Globus pallidus (tissue), 1 donor: ENCODE measurements at regions not wholly inside any gene's neighbourhood (a gene's known extent, or its start where the extent isn't known, plus 50 kb on each side); places are given as distances from the start of the nearest gene placed in this dataset.

Experiments used
- DNase-seq: peaks from one replicate; pipeline ENCODE4 v3.0.0-alpha.2; 2015; ENCODE audit warnings: low spot score

DNA sequence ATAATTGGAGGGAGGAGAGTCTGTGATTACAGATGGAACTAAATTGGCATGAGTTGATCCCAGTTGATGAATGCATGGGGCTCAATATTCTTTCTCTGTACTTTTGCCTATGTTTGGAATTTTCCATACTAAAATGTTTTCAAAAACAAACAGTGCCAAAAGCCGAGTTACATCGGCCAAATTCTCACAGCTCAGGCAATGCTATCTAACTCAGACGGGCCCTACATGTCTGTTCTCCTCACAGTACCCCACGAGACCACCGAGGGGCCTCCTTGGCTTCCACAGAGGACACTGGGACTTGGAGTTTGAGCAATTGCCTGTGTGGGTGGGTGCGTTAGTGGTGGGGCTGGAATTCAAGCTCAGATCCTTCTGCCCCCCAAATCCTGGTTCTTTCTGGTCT lies 413.2 kb downstream of the CDH26 start:
- DNase-seq = no peak

DNA sequence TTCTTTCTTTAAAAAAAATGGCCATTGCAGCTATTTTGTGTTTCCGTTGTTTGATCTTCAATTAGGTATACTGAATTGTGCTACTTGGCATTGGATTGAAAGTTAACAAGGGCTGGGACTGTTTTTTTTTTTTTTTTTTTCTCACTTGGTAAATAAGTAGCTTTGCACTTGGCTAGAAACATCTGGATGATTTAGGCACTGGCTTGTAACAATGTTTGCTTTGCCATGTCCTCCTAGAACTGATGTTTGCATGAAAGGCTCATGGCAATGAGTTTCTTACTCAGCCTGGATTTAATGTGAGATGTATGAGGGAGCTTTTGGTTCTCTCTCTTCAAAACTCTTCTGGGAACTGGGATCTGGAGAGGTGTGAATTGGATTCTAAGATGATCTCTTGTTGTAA lies 414.1 kb downstream of the CDH26 start:
- DNase-seq = no peak

DNA sequence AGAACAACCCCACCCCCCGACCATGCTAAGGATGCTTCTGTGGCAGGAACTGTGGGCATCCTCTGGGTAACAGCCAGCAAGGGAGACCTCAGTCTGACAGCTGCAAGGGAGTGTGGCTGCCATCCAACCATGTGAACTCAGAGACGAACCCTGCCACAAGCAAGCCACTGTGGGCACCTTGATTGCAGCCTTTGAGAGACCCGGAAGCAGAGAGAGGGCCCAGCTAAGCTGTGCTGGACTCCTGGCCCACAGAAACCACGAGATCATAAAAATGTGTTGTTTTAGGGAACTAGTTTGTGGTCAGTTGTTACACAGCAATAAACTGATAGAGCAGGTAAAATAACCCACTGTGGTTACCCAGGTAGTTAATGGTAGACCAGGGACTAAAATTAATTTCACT lies 414.6 kb downstream of the CDH26 start:
- DNase-seq = no peak

DNA sequence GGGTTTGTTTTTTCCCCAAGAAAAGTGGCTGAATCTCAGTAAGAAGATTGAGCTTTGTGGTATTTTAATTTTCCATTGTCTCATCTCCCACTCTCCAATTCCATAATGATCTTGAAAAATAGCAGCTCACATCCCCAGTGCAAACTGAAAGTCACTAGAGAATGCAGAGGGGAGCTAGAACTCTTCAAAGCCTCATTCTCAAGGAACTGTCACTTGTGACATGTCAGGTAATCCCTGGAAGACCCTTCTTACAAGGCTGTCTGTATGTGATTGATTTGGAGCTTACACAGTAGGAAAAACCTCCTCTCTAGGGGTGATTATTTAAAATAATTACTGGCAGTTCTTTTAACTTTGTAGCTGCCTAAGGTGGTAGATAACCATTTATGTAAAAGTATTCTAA lies 420.4 kb downstream of the CDH26 start:
- DNase-seq = no peak

DNA sequence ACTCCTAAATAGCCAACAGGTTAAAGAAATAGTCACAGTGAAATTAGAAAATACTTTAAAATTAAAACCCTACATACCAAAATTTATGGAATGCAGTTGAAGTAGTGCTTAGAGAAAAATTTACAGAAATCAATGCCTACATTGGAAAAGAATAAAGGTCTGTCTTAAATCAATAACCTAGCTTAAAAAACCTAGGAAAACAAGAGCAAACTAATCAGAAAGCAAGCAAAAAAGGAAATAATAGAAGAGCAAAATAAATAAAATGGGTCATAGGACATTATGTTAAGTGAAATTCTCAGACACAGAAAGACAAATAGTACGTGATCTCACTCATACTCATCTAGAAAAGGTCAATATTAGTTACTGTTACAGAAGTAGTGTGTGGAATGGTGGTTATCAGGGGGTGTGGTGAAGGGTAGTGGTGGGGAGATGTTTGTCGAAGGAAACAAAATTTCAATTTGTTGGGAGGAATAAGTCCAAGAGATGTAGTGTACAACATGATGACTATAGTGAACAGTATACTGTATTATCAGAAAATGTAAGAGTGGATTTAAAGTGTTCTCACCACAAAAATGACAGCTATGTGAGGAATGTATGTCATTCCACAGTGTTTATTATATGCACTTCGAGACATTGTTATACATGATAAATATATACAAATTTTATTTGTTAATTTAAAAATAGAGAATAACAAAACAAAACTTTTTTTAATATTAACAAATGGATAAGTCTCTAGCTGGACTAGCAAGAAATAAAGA lies 423.6 kb downstream of the CDH26 start:
- no peak for DNase-seq

DNA sequence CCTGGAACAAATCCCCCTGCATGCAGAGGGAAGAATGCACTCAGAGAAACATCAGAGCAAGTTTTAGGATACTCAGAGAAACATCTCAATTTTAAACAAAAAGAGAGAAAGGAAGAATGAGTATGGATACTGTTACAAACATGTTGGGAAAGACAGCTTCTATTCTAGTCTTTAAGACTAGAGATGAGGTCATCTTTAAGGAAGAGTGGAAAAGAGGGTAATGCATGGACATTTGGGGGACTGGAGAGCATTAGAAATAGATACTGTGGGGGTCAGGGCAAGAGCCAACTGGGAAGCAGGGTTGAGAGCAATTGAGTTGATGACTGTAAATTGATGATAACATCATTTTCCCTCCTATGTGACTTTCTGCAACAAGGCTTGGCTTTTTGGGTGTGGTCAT lies 431.2 kb downstream of the CDH26 start:
- DNase-seq = no peak

DNA sequence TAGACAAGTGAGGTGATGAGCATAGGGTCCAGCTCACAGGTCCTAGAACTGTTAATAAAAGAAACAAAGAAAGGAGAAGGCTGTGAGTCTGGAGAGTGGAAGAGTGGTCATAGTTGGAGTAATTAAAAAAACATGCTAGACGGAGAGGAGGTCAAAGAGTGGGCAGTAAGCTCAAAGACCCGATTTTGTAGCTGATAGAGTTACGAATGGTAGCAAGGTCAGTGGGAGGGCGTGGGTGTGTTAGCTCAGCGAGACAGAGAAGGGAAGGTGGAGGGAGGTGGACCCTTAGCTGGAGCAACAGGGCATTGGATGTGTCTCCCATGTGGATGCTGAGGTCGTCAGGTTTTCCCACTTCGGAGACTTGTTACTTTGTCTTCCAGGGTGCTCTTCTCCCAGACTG lies 431.7 kb downstream of the CDH26 start:
- no peak for DNase-seq

DNA sequence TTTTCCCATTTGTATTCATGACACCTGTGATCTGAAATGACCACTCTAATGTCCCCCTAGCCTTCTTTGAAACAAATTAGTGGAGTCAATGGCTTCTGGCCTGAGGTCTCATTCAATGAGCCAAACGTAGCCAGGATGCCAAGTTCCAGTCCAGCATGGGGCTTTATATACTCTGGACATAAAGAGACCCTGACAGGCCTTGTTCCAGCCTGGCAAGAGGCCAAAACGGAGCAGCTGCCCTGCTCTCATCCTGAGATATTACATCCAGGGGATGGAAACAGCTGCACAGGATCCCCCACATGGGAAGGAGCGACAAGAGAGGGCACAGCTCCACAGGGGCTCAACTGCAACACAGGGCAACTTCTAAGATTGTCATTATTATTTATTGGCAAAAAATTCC lies 437.8 kb downstream of the CDH26 start:
- DNase-seq = no peak

DNA sequence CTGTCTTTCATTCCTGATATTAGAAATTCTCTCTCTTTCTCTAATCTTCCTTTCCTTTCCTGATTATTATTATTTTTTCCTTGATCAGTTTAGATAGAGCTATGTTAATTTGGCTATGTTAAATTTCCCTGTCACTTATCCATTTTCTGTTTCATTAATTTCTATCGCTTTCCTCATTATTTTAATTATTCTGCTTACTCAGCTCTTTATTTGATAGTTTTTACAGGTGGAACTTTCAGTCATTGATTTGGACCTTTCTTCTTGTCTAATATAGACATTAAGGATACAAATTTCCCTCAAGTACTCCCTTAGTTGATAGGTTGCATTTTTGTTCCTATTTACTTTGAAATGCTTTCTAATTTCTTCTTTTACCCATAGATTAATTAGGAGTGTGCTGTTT lies 442.3 kb downstream of the CDH26 start:
- DNase-seq = no peak

DNA sequence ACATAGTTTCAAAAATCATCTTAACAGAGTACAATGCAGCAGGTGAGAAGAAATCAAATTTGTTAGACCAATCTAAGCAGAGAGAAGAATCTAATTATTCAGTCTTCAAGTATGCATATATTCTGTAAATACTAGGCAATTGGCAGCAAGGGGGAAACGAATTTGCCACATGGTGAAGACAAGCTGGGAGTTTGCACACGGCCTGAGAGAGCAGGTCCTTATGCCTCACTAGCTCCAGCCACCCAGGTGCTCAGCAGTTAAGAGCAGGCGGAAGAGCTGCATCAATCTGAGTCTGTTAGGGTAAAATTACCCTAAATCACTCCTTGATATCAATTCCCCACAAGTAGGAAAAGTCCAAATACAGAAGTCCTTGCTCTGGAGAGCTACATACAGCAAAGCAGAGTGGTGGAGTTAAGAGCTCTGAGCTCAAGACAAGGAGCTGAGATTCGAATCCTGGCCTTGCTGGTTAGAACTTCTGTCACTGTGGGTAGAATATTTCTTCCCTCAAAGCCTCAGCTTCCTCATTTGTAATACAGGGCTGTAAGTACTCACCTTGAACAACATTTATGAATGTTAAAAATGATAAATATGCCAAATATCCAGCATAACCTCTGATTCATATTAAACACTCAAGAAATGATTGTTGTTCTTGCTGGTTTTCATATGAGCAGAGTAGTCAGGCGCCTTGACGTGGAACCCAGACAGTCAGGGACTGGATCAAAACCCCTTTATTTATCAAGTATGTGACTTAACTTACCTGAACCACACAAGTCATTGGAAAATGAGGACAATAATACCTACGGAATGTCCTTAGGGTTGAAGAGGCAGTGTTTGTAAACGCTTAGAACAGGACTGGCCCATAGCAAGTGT lies 444.2 kb downstream of the CDH26 start:
- DNase-seq = no peak

DNA sequence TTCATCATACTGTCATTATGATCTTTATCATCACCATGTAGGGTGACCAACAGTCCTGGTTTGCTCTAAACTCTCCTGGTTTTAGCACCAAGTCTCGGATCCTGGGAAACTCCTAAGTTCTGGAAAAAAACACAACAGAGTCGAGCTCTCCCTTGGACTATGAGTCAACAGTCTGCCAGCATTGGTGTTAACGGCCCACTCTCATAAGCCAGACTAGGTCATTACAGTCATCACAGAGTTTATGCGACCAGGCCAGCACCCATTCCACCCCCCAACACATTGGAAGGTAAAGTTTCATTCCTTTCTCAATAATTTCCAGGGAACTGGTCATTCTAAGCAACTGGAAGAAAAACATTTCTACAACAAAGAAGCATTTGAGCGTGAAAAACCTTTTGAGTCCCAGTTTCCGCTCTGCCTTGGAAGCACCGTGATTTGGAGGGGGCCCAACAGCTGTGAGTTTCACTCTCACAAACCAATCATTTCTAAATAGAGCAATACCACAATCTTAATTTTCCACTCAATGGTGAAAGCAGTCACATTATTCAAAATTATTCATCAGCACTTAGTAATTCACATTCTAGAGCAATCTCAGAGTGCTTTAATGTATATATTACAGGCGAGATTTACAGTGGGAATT lies 445.0 kb downstream of the CDH26 start:
- peak; percentile 5 for DNase-seq

DNA sequence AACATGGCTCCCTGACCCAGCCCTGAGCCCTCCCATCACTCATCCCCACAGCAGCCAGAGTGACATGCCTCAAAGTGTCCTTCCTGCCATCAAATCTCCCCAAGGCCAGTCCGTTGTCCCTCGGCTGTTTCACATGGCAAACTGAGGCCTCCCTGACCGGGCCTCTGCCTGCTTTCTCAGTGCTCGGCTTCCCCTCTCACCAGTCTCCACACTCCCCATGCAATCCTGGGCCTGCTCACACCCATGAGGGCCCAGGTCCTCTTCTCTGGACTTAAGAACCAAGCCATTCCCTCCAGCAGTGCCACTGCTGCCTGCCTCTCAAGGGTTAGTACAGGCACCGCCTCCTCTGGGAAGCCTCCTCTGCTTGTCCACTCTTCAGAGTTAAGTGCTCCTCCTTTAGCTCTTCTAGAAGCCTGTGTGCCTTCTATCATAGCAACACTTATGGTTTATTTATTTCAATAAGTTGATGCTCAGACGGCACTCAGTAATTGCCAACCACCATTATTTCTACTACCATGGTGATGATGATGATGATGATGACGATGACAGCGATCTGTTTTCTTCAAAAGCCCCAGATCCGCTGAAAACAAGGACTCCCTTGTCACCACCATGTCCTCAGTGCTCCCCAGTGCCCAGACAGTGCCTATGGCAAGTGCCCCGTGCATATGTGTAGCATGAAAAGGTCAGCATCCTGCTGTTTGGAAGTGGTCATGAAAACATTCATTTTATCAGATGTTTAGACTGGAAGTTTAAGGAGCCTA lies 449.0 kb downstream of the CDH26 start:
- no peak for DNase-seq

DNA sequence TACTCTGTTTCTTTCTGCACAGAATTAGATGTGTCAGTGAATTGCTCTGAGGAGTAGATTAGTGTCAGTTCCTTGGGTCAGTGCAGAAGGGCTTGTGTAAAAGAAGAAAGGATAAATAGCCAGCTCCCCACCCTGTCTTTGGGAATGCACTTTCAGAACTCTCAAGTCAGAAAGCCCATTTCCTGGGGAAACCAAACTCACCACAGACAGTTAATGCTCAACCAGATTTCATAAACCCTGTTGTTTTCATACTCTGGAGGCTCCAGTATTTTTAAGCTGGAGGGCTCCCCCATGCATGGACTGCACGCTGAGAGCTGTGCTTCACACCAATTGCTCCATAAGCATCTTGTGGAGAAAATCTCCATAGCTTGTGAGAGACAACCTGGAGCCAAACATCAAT lies 449.7 kb downstream of the CDH26 start:
- DNase-seq = no peak

DNA sequence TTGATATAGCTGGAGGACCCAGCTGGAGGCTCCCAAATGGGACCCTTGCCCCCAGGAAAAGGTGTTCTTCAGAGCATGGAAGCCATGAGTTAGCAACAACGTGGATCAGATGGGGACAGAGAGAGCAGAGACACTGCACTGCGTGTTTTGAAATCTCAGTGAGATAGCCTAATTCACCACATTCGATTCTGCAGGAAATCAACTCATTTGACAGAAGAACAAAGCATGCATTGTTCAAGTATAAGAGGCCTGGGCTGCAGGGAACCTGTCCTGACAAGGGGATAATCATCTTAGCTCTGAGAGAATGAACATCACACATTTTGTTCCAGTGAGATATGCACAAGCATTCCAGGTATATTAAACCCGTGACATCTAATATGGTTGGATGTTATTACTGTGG lies 450.2 kb downstream of the CDH26 start:
- DNase-seq = no peak

DNA sequence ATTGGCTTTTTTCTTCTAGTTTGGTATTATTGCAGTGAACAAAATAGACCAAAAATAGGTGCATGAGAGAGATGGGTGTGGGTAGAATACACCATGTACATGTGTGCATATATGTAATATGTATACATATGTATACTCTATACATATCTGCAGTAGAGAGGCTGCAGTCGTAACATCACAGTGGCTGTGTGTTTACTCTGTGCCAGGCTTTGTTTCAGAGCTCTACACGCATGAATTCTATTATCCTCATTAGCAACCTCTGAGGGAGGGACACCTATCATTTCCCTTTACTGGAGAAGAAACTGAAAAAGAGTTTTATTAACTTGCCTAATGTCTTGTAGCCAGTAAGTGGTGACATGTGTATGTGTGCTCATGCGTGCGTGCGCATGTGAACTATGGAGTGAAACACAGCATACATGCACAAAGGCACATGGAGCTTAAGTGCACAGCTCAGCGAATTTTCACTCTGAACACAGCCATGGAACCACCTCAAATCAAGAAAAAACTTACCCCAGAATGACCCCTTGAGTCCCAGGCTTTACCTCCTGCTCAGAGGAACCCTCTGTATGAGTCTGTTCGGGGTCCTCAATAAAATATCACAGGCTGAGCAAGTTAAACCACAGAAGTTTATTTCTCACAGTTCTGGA lies 452.5 kb downstream of the CDH26 start:
- no peak for DNase-seq

DNA sequence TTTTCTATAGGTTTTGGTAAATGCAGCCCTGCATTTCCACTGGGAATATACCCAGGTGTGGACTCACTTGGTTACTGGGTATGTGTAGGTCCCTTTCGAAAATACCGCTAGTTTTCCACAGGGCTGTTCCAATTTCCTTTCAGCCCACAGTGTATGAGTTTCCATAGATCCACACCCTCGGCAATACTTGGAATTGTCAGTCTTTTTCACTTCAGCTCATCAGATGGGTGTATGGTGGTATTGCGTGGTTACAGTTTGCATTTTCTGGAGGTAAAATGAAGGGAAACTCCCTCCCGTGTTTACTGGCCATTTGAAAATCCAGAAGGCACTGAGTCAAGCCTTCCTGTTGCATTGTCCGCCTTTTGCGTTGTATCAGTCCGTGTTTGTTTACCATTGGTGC lies 453.6 kb downstream of the CDH26 start:
- DNase-seq = no peak

DNA sequence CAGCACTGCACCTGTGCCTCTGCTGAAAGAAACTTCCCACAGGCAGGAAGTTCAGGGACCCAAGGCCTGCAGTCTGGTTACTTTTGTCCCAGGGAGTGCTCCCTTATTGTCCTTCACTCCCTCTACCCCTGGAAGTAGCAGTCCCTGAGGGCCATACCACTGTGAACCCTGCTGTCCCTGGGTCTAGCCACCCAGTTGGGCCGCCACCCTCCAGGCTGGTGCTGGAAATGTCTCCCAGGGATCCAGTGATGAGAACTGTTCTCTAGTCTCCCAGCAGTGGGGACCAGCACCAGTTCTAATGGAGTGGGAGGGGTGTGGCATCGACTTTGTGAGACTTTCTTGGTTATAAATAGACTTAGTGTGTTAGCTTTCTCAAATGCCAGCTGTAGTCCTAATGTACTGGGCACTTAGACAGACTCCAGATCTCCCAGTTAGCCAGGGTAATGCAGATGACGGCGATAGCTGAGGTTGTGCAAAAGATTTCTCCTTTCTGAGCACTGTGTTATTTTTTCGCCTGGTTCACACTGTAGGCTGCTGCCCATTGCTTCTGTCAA lies 462.5 kb downstream of the CDH26 start:
- no peak for DNase-seq

DNA sequence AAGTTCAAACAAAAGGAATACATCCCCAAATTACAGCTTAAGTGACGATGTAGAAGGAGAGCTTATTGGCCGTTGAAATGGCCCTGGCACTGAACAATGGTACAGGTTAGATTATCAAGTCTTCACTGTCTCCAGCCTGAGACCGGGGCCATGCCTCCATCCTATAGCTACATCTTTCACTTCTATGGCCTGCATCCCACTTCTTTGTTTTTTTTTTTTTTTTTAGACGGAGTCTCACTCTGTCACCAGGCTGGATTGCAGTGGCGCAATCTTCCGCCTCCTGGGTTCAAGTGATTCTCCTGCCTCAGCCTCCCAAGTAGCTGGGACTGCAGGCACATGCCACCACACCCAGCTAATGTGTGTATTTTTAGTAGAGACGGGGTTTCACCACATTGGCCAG lies 464.6 kb downstream of the CDH26 start:
- DNase-seq = no peak

DNA sequence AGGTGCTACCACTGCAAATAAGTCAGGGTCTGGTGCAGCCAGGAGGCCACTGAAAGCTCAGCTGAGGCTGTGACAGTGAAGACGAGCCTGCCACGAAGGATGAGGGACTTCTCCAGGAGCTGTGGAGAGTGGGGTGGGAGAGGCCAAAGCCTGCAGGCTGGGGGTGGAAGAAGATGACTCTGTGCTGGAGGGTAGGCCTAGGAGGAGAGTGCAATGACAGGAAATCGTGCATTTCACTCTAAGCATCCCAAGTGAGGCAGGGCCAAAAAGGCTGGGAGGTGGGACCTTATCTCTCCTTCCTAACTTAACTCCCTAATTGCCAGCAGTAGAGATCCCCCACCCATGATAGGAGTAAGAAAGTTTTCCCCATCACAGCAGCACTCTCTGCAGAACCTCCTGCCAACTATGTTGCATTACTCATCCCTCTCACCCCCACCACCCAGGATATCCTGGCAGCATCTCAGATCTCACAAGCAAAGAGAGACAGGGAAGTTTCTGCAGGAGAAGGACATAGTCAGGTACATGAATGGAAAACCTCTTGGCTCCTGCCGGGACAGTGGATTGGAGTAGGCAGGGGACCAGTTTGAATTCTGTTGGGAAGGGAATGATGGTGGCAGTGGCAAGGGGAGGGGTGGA lies 466.2 kb downstream of the CDH26 start:
- DNase-seq = no peak

DNA sequence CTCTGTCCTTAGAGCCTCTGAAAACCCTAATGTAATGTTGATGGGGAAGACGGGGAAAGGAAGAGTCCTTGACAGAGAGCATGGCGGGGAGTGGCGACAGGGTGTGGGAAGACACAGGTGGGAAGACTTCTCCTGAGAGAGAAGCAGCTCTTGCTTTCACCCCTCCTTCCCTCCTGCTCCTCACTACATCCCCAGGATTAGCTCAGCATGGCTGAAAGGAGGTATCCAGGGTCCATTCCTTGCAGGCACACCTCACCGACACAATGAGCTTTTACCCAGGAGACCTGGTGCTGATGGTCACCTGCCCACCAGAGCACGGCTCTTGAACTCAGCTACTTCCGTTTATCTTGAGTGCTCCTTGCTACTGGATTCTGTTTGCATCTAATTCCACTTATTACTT lies 469.3 kb downstream of the CDH26 start:
- no peak for DNase-seq

DNA sequence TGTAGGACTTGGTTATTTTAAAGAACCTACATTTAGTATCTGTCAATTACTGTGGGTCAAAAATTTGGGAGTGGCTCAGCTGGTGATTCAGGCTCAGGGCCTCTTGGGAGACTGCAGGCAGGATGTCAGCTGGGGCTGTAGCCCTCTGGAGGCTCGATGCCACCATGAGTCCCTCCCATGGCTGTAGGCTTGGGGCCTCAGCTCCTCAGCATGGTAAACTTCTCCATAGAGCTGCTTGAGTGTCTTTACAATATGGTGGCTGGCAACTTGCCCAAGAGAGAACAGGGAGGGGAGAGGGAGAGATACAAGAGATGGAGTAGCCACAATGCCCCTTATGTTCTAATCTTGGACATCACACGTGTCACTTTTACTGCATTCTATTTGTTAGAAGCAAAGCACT lies 470.4 kb downstream of the CDH26 start:
- DNase-seq = no peak
